ENCODE measurements at regions not wholly inside any gene's neighbourhood (a gene's known extent, or its start where the extent isn't known, plus 50 kb on each side); places are given as distances from the start of the nearest gene placed in this dataset.

GRCh38 chr18:44467718-44468117 is 213.0 kb upstream of the SETBP1 start:
- no peak for DNase-seq

- no peak for DNase-seq
Observed at GRCh38 chr18:44473394-44474066, 207.2 kb upstream of the SETBP1 start.

- no peak for DNase-seq
Observed at GRCh38 chr18:44474067-44474411, 206.6 kb upstream of the SETBP1 start.

GRCh38 chr18:44474591-44474990 is 206.1 kb upstream of the SETBP1 start:
- DNase-seq, result no peak

- DNase-seq, result no peak
Observed at GRCh38 chr18:44482761-44483160, 197.9 kb upstream of the SETBP1 start.

- DNase-seq, result no peak
Observed at GRCh38 chr18:44495151-44495550, 185.5 kb upstream of the SETBP1 start.

- no peak for DNase-seq
Observed at GRCh38 chr18:44497311-44497710, 183.4 kb upstream of the SETBP1 start.

GRCh38 chr18:44497757-44498490 is 182.8 kb upstream of the SETBP1 start:
- DNase-seq, result no peak

GRCh38 chr18:44500808-44501610 is 179.7 kb upstream of the SETBP1 start:
- DNase-seq, result no peak

- DNase-seq, result no peak
Observed at GRCh38 chr18:44502221-44502620, 178.5 kb upstream of the SETBP1 start.

- peak; percentile 19 for DNase-seq
Observed at GRCh38 chr18:44502790-44503189, 177.9 kb upstream of the SETBP1 start.

- no peak for DNase-seq
Observed at GRCh38 chr18:44503854-44504253, 176.8 kb upstream of the SETBP1 start.

GRCh38 chr18:44507729-44508325 is 172.9 kb upstream of the SETBP1 start:
- DNase-seq, result peak; percentile 95

- no peak for DNase-seq
Observed at GRCh38 chr18:44508474-44508873, 172.2 kb upstream of the SETBP1 start.

- no peak for DNase-seq
Observed at GRCh38 chr18:44509048-44509447, 171.6 kb upstream of the SETBP1 start.

- no peak for DNase-seq
Observed at GRCh38 chr18:44510390-44510789, 170.3 kb upstream of the SETBP1 start.

GRCh38 chr18:44513233-44513632 is 167.5 kb upstream of the SETBP1 start:
- DNase-seq, result no peak

- DNase-seq, result no peak
Observed at GRCh38 chr18:44514106-44514505, 166.6 kb upstream of the SETBP1 start.

- no peak for DNase-seq
Observed at GRCh38 chr18:44514766-44515165, 165.9 kb upstream of the SETBP1 start.

- no peak for DNase-seq
Observed at GRCh38 chr18:44516450-44516849, 164.2 kb upstream of the SETBP1 start.

- no peak for DNase-seq
Observed at GRCh38 chr18:44517136-44517535, 163.6 kb upstream of the SETBP1 start.

- DNase-seq, result no peak
Observed at GRCh38 chr18:44518091-44518615, 162.5 kb upstream of the SETBP1 start.

GRCh38 chr18:44518666-44519065 is 162.0 kb upstream of the SETBP1 start:
- no peak for DNase-seq

Measured in GDM1 (cell line).